ENCODE measurements at regions not wholly inside any gene's neighbourhood (a gene's known extent, or its start where the extent isn't known, plus 50 kb on each side); places are given as distances from the start of the nearest gene placed in this dataset.
"Not testable (repeated sequence)": the region's sequence is repeated elsewhere in the genome, so short reads cannot be mapped to it uniquely, and the experiment has no call there.

DNA sequence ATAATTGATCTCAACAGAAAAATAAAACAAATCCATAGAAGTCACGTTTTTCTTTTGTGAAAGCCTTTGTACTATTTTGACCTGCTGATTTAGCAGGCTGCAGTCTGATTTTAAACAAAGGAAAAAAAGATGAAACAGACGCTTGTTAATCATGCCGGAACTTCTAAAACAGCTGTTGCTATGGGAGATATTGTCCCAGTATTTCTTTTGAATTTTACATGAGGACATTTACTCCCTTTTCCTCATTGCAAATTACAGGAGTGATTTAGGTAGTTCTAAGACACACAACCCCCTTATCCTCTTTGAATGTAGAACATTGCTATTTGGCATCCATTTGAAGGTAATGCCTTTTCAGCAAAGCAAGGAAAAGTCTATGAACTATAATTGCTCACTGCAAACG is 416.1 kb downstream of the BCKDHB start:
- no peak for FAIRE-seq
- TF ChIP-seq PAX5 (IDR thresholded peaks at IDR 0.05; ENCODE audit: insufficient read depth, low read length, severe bottlenecking) (no peak), TAF1 (IDR thresholded peaks at IDR 0.05; ENCODE audit: low read depth, low read length) (no peak), SPI1 (IDR thresholded peaks at IDR 0.05; ENCODE audit: low read depth, low read length) (no peak), POLR2AphosphoS5 (IDR thresholded peaks at IDR 0.05; ENCODE audit: low read depth, low read length) (no peak), POLR2A (IDR thresholded peaks at IDR 0.05; ENCODE audit: low read depth, low read length) (no peak), POU2F2 (IDR thresholded peaks at IDR 0.05; ENCODE audit: low read depth, low read length) (no peak)
- DNase-seq (ENCODE audit: insufficient read length, low spot score) = no peak

DNA sequence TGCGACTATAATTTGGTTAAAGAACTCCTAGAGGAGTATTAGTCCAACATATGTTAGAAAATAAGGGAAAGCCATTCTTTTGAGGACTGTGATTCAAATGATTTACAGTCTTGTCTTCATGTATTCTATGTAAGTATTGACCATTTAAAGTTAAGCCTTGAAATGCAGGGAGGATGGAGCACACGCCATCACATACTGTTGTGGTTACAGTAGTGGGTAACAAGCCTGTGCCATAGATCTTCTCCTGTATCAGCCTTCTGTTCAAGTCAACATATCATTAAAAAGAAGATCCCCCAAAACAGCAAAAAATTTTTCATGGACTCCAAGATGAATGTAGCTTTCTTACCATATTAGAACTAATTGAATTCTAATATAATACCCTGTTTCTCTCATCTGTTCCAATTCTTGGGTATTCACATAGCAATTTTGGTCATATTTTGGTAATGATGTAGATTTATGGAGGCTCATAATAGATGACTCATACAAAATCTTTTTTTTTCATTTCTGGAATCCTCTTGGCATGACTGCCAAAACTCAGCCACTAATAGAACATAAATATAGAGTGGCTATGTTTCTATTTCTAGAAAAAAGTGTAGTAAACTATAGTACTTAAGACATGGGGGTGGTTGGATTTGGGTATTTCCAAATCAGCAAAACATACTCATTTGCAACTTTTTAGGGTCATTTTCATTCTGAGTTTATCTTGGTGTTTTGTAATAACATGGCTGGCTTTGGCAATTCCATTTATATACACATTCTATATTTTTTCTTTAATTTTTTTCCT is 413.5 kb downstream of the BCKDHB start:
- TF ChIP-seq POU2F2 (IDR thresholded peaks at IDR 0.05; ENCODE audit: low read depth, low read length) (no peak), POLR2AphosphoS5 (IDR thresholded peaks at IDR 0.05; ENCODE audit: low read depth, low read length) (no peak), SPI1 (IDR thresholded peaks at IDR 0.05; ENCODE audit: low read depth, low read length) (no peak), POLR2A (IDR thresholded peaks at IDR 0.05; ENCODE audit: low read depth, low read length) (no peak), PAX5 (IDR thresholded peaks at IDR 0.05; ENCODE audit: insufficient read depth, low read length, severe bottlenecking) (no peak), TAF1 (IDR thresholded peaks at IDR 0.05; ENCODE audit: low read depth, low read length) (no peak)
- DNase-seq (ENCODE audit: insufficient read length, low spot score) (no peak), FAIRE-seq (no peak)

DNA sequence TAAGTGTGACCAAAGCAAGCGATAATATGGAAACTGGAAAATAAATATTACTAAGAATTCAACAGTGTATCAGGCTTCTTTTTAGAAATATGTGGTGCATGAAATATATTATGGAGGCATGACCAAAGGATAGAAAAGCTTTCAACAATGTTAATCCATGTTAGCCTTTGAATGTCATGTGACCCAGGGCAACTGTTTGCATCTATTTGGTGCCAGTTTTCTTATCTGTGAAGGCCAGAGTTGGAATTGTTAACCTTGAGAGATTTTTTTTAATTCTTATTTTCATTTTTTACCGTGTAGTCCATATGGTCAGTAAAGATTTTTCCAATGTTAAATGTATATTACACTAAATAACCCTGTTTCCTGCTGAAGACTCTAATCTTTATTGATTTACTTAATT is 411.1 kb downstream of the BCKDHB start:
- no peak for TF ChIP-seq POLR2AphosphoS5 (IDR thresholded peaks at IDR 0.05; ENCODE audit: low read depth, low read length)
- TF ChIP-seq TAF1 (IDR thresholded peaks at IDR 0.05; ENCODE audit: low read depth, low read length) = no peak
- TF ChIP-seq POLR2A (IDR thresholded peaks at IDR 0.05; ENCODE audit: low read depth, low read length) = no peak
- TF ChIP-seq POU2F2 (IDR thresholded peaks at IDR 0.05; ENCODE audit: low read depth, low read length) = no peak
- no peak for TF ChIP-seq PAX5 (IDR thresholded peaks at IDR 0.05; ENCODE audit: insufficient read depth, low read length, severe bottlenecking)
- no peak for TF ChIP-seq SPI1 (IDR thresholded peaks at IDR 0.05; ENCODE audit: low read depth, low read length)
- no peak for DNase-seq (ENCODE audit: insufficient read length, low spot score)
- FAIRE-seq = no peak

GRCh38 chr6:80510521-80510920 is 404.1 kb downstream of the BCKDHB start:
- not testable (repeated sequence) for DNase-seq (ENCODE audit: insufficient read length, low spot score); FAIRE-seq

- TF ChIP-seq SPI1 (IDR thresholded peaks at IDR 0.05; ENCODE audit: low read depth, low read length) (no peak), POU2F2 (IDR thresholded peaks at IDR 0.05; ENCODE audit: low read depth, low read length) (no peak), TAF1 (IDR thresholded peaks at IDR 0.05; ENCODE audit: low read depth, low read length) (no peak), POLR2A (IDR thresholded peaks at IDR 0.05; ENCODE audit: low read depth, low read length) (no peak), PAX5 (IDR thresholded peaks at IDR 0.05; ENCODE audit: insufficient read depth, low read length, severe bottlenecking) (no peak), POLR2AphosphoS5 (IDR thresholded peaks at IDR 0.05; ENCODE audit: low read depth, low read length) (no peak)
- no peak for FAIRE-seq
- no peak for DNase-seq (ENCODE audit: insufficient read length, low spot score)
These were observed 402.6 kb downstream of the BCKDHB start for GRCh38 chr6:80508885-80509630.

- FAIRE-seq (no peak), DNase-seq (ENCODE audit: insufficient read length, low spot score) (no peak)
- TF ChIP-seq PAX5 (IDR thresholded peaks at IDR 0.05; ENCODE audit: insufficient read depth, low read length, severe bottlenecking) = no peak
- no peak for TF ChIP-seq POLR2A (IDR thresholded peaks at IDR 0.05; ENCODE audit: low read depth, low read length)
- no peak for TF ChIP-seq POLR2AphosphoS5 (IDR thresholded peaks at IDR 0.05; ENCODE audit: low read depth, low read length)
- no peak for TF ChIP-seq TAF1 (IDR thresholded peaks at IDR 0.05; ENCODE audit: low read depth, low read length)
- TF ChIP-seq POU2F2 (IDR thresholded peaks at IDR 0.05; ENCODE audit: low read depth, low read length) = no peak
- TF ChIP-seq SPI1 (IDR thresholded peaks at IDR 0.05; ENCODE audit: low read depth, low read length) = no peak
These were observed 398.4 kb downstream of the BCKDHB start for GRCh38 chr6:80504882-80505281.

DNA sequence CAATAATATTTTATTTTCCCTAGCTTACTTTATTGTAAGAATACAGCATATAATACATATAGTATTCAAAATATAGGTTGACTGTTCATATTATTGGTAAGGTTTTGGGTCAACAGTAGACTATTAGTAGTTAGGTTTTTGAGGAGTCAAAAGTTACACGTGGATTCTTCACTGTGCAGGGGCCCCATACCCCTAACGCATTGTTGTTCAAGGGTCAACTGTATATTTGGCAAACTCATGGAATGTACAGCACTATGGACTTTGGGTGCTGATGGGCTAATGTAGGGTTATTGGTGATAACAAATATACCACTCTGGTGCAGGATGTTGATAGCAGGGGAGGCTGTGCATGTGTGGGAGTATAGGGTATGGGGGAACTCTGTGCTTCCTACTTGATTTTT is 397.2 kb downstream of the BCKDHB start:
- FAIRE-seq = no peak
- DNase-seq (ENCODE audit: insufficient read length, low spot score) = no peak
- TF ChIP-seq SPI1 (IDR thresholded peaks at IDR 0.05; ENCODE audit: low read depth, low read length) (no peak), TAF1 (IDR thresholded peaks at IDR 0.05; ENCODE audit: low read depth, low read length) (no peak), POLR2AphosphoS5 (IDR thresholded peaks at IDR 0.05; ENCODE audit: low read depth, low read length) (no peak), POLR2A (IDR thresholded peaks at IDR 0.05; ENCODE audit: low read depth, low read length) (no peak), PAX5 (IDR thresholded peaks at IDR 0.05; ENCODE audit: insufficient read depth, low read length, severe bottlenecking) (no peak), POU2F2 (IDR thresholded peaks at IDR 0.05; ENCODE audit: low read depth, low read length) (no peak)

GRCh38 chr6:80502871-80503270 is 396.4 kb downstream of the BCKDHB start:
- DNase-seq (ENCODE audit: insufficient read length, low spot score) = no peak
- TF ChIP-seq POLR2AphosphoS5 (IDR thresholded peaks at IDR 0.05; ENCODE audit: low read depth, low read length) (no peak), SPI1 (IDR thresholded peaks at IDR 0.05; ENCODE audit: low read depth, low read length) (no peak), TAF1 (IDR thresholded peaks at IDR 0.05; ENCODE audit: low read depth, low read length) (no peak), PAX5 (IDR thresholded peaks at IDR 0.05; ENCODE audit: insufficient read depth, low read length, severe bottlenecking) (no peak), POU2F2 (IDR thresholded peaks at IDR 0.05; ENCODE audit: low read depth, low read length) (no peak), POLR2A (IDR thresholded peaks at IDR 0.05; ENCODE audit: low read depth, low read length) (no peak)
- no peak for FAIRE-seq

- no peak for TF ChIP-seq POLR2AphosphoS5 (IDR thresholded peaks at IDR 0.05; ENCODE audit: low read depth, low read length)
- no peak for FAIRE-seq
- no peak for DNase-seq (ENCODE audit: insufficient read length, low spot score)
These were observed 395.2 kb downstream of the BCKDHB start for GRCh38 chr6:80501636-80502035.

DNA sequence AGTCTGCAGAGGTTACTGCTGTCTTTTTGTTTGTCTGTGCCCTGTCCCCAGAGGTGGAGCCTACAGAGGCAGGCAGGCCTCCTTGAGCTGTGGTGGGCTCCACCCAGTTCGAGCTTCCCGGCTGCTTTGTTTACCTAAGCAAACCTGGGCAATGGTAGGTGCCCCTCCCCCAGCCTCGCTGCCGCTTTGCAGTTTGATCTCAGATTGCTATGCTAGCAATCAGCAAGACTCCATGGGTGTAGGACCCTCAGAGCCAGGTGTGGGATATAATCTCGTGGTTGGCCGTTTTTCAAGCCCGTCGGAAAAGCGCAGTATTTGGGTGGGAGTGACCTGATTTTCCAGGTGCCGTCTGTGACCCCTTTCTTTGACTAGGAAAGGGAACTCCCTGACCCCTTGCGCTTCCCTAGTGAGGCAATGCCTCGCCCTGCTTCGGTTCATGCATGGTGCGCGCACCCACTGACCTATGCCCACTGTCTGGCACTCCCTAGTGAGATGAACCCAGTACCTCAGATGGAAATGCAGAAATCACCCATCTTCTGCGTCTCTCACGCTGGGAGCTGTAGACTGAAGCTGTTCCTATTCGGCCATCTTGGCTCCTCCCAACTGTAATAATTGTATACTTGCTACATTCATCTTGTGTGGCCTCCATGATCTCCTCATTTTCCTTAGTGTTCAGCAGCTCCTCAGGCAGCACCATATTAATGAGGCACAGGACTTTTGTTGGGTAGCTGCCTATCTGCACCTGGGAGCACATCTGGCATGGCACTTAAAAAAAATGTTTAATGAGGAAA is 391.4 kb downstream of the BCKDHB start:
- FAIRE-seq; DNase-seq (ENCODE audit: insufficient read length, low spot score): not testable (repeated sequence)

All from GM12891 (cell line).